Mucosa of descending colon (tissue), 3 donors: ENCODE measurements at regions not wholly inside any gene's neighbourhood (a gene's known extent, or its start where the extent isn't known, plus 50 kb on each side); places are given as distances from the start of the nearest gene placed in this dataset.

Source experiments
- ATAC-seq: fragments of 200-7000 bp; cut with Tn5 transposase; one replicate; pipeline ENCODE4 v1.9.1; 2020; ENCODE audit warnings: mild to moderate bottlenecking, moderate library complexity
- DNase-seq, 3 donors: peaks; one replicate each; pipeline ENCODE4 v3.0.0-alpha.2; 2020
- H3K36me3 ChIP-seq: fragments of 200-600 bp; one replicate; pipeline ENCODE4 v1.8.0; 2021; ENCODE audit warnings: low read depth, mild to moderate bottlenecking
- H3K4me1 ChIP-seq: fragments of 200-600 bp; one replicate; pipeline ENCODE4 v1.8.0; 2021; ENCODE audit warnings: low read depth, mild to moderate bottlenecking
- H3K4me3 ChIP-seq: fragments of 200-600 bp; one replicate; pipeline ENCODE4 v1.8.0; 2021; ENCODE audit warnings: mild to moderate bottlenecking
- H3K9me3 ChIP-seq: fragments of 200-600 bp; one replicate; pipeline ENCODE4 v1.8.0; 2021; ENCODE audit warnings: mild to moderate bottlenecking
- CTCF ChIP-seq: fragments of 200-600 bp; IDR thresholded peaks from one replicate; pipeline ENCODE4 v1.8.0; 2022; ENCODE audit warnings: antibody characterized with exemption, mild to moderate bottlenecking
- intact Hi-C, 2 donors: fragments of 100-400 bp; cut with DNase I in 1 of 2; cut with micrococcal nuclease in 1 of 2; formaldehyde crosslinking; loops; one replicate each; pipeline versions ENCODE4 v1.11.0 to v1.11.1; 2022; cut with DNase I, micrococcal nuclease
- donor health status: DM: no; HTN: no; CAD: no; lungs with moderate emphysema.
- donor health status: DM: no; HTN: no; CAD: no.
- donor health status: DM: no; HTN: yes; CAD: no.

GRCh38 chr5:63687854-63688516, 274.3 kb downstream of the HTR1A start:
- Histone ChIP-seq H3K4me1 (no peaks in the 10 kb centered on the region), H3K36me3 (no peaks in the 10 kb centered on the region), H3K9me3 (no peaks in the 10 kb centered on the region), H3K4me3 (no peak overlapping the region)
- ATAC-seq (no peak), DNase-seq (no peak)
- no peak for TF ChIP-seq CTCF
- intact Hi-C loops: no loop called here

- intact Hi-C loops: no loop called here
- Histone ChIP-seq H3K9me3 (no peaks in the 10 kb centered on the region), H3K36me3 (no peaks in the 10 kb centered on the region), H3K4me1 (no peaks in the 10 kb centered on the region), H3K4me3 (no peak overlapping the region)
- TF ChIP-seq CTCF: no peak
- DNase-seq (no peak), ATAC-seq (no peak)
Measured at GRCh38 chr5:63686938-63687337, 275.3 kb downstream of the HTR1A start.

- Histone ChIP-seq H3K9me3 (no peaks in the 10 kb centered on the region), H3K4me3 (no peak overlapping the region), H3K36me3 (no peaks in the 10 kb centered on the region), H3K4me1 (no peaks in the 10 kb centered on the region)
- intact Hi-C loops: no loop called here
- DNase-seq (no peak), ATAC-seq (no peak)
- no peak for TF ChIP-seq CTCF
Measured at GRCh38 chr5:63686181-63686580, 276.1 kb downstream of the HTR1A start.

- DNase-seq: no peak
- H3K4me3 ChIP-seq: no peak overlapping the region
- H3K4me1 ChIP-seq: no peaks in the 10 kb centered on the region
- no peaks in the 10 kb centered on the region for H3K36me3 ChIP-seq
- no peaks in the 10 kb centered on the region for H3K9me3 ChIP-seq
- ATAC-seq: no peak
- no peak for TF ChIP-seq CTCF
- intact Hi-C loops: no loop called here
Measured at GRCh38 chr5:63685454-63685853, 276.8 kb downstream of the HTR1A start.

GRCh38 chr5:63674881-63675280, 287.4 kb downstream of the HTR1A start:
- DNase-seq (no peak), ATAC-seq (no peak)
- H3K4me3 ChIP-seq: no peak overlapping the region
- H3K36me3 ChIP-seq: no peaks in the 10 kb centered on the region
- H3K4me1 ChIP-seq: no peaks in the 10 kb centered on the region
- intact Hi-C loops: no loop called here
- peaks cover 7% of the 10 kb centered on the region for H3K9me3 ChIP-seq
- TF ChIP-seq CTCF: no peak

GRCh38 chr5:63655043-63655442, 307.2 kb downstream of the HTR1A start:
- TF ChIP-seq CTCF: no peak
- intact Hi-C loops: no loop called here
- ATAC-seq: no peak

More at GRCh38 chr5:63655043-63655442, 307.2 kb downstream of the HTR1A start:
- H3K4me1 ChIP-seq: no peaks in the 10 kb centered on the region
- no peak overlapping the region for H3K4me3 ChIP-seq
- H3K9me3 ChIP-seq: no peaks in the 10 kb centered on the region
- DNase-seq: no peak
- H3K36me3 ChIP-seq: no peaks in the 10 kb centered on the region
